ENCODE measurements at regions not wholly inside any gene's neighbourhood (a gene's known extent, or its start where the extent isn't known, plus 50 kb on each side); places are given as distances from the start of the nearest gene placed in this dataset.
A peak's percentile ranks its signal among the peaks of the same experiment; 100 is the strongest.

- Histone ChIP-seq H3K27me3 (ENCODE audit: insufficient read depth, low read depth, low read length) (no peaks in the 10 kb centered on the region), H3K9me3 (ENCODE audit: low read length) (no peaks in the 10 kb centered on the region), H3K79me2 (replicated peaks; ENCODE audit: insufficient read depth, low read length) (no peaks in the 10 kb centered on the region), H3K4me2 (ENCODE audit: low read length) (no peak overlapping the region), H3F3A (ENCODE audit: insufficient read depth, low read length, poor library complexity, severe bottlenecking) (no peaks in the 10 kb centered on the region), H3K9ac (ENCODE audit: low read length) (no peak overlapping the region), H3K4me3 (ENCODE audit: low read length) (no peak overlapping the region), H3K36me3 (ENCODE audit: insufficient read depth, low read length) (no peaks in the 10 kb centered on the region), H3K27ac (ENCODE audit: low read length) (no peak overlapping the region), H3K9me2 (ENCODE audit: insufficient read depth, low read length) (no peaks in the 10 kb centered on the region), H4K20me1 (ENCODE audit: insufficient read depth) (no peaks in the 10 kb centered on the region), H2AFZ (ENCODE audit: low read depth, low read length) (no peak overlapping the region)
- no peak for TF ChIP-seq POLR2AphosphoS5 (IDR thresholded peaks at IDR 0.05)
- TF ChIP-seq, protein P1, sequence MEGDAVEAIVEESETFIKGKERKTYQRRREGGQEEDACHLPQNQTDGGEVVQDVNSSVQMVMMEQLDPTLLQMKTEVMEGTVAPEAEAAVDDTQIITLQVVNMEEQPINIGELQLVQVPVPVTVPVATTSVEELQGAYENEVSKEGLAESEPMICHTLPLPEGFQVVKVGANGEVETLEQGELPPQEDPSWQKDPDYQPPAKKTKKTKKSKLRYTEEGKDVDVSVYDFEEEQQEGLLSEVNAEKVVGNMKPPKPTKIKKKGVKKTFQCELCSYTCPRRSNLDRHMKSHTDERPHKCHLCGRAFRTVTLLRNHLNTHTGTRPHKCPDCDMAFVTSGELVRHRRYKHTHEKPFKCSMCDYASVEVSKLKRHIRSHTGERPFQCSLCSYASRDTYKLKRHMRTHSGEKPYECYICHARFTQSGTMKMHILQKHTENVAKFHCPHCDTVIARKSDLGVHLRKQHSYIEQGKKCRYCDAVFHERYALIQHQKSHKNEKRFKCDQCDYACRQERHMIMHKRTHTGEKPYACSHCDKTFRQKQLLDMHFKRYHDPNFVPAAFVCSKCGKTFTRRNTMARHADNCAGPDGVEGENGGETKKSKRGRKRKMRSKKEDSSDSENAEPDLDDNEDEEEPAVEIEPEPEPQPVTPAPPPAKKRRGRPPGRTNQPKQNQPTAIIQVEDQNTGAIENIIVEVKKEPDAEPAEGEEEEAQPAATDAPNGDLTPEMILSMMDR (IDR thresholded peaks at IDR 0.05; ENCODE audit: poor library complexity, severe bottlenecking): no peak
- TF ChIP-seq EP300 (conservative IDR thresholded peaks at IDR 0.05; ENCODE audit: poor library complexity, severe bottlenecking): no peak
- TF ChIP-seq RAD21 (conservative IDR thresholded peaks at IDR 0.05): no peak
- no peak for TF ChIP-seq SMC3 (conservative IDR thresholded peaks at IDR 0.05; ENCODE audit: poor library complexity)
- no peak for TF ChIP-seq TAF1 (IDR thresholded peaks at IDR 0.05; ENCODE audit: low read depth)
- TF ChIP-seq MXI1 (conservative IDR thresholded peaks at IDR 0.05; ENCODE audit: poor library complexity, severe bottlenecking): no peak
- TF ChIP-seq REST (IDR thresholded peaks at IDR 0.05; ENCODE audit: borderline replicate concordance): no peak
- TF ChIP-seq EZH2 (IDR thresholded peaks at IDR 0.05; ENCODE audit: borderline replicate concordance, insufficient read depth, low read length, poor library complexity, severe bottlenecking): no peak
Observed at GRCh38 chr3:19641408-19641807, 292.6 kb downstream of the EFHB start.

DNA sequence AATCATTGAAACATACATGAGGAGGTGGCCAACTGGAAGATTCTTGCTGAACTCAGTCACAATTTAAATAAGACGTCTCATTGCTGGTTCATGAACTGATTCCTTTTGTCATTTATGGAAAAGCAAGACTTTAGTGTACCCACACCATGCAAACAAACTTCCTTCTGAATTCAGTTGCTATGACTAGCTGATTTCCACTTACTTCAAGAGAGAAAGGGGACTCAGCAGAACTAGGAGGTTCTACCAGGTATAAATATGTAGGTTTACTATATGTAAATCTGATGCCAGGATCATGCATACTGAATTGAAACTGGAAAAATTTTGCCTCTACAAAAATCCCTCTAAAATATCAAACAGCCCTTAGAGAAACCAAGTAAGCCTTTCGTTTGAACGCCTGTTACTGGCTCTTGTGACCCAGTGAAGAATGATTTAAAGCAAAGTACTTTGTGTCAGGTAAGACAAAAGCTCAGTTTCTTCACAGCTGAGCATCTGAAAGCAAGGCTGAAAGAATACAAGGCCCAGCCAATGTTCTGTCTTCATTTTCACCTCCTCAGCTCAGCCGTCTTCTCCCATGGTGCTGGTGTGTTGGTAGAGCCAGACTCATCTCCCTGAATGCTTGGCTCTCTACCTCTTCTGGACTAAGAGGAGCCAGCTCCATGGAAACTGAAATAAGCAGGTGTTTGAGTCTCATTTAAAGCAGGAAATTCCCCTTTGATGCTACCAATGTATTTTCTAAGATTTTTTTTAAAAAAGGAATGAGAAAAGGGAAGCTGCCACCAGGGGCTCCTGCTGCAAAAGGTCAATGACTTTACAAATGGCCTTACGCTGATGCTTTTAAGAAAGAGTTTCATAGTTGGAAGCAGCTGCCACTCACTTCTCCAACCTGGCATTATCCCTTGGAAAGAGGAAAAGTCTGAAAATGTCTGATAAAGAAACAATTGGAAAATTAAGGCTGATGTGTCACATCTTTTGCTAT, 301.6 kb downstream of the EFHB start:
- Histone ChIP-seq H3K27me3 (ENCODE audit: insufficient read depth, low read depth, low read length) (no peaks in the 10 kb centered on the region), H3K9ac (ENCODE audit: low read length) (no peak overlapping the region), H3K4me3 (ENCODE audit: low read length) (no peak overlapping the region), H4K20me1 (ENCODE audit: insufficient read depth) (no peaks in the 10 kb centered on the region), H3K36me3 (ENCODE audit: insufficient read depth, low read length) (no peaks in the 10 kb centered on the region), H3F3A (ENCODE audit: insufficient read depth, low read length, poor library complexity, severe bottlenecking) (no peaks in the 10 kb centered on the region), H3K9me2 (ENCODE audit: insufficient read depth, low read length) (no peaks in the 10 kb centered on the region), H2AFZ (ENCODE audit: low read depth, low read length) (no peak overlapping the region), H3K79me2 (replicated peaks; ENCODE audit: insufficient read depth, low read length) (no peaks in the 10 kb centered on the region), H3K27ac (ENCODE audit: low read length) (no peak overlapping the region), H3K9me3 (ENCODE audit: low read length) (no peaks in the 10 kb centered on the region), H3K4me2 (ENCODE audit: low read length) (no peak overlapping the region)
- TF ChIP-seq, protein P1 (IDR thresholded peaks at IDR 0.05; ENCODE audit: poor library complexity, severe bottlenecking): peak; percentile 22
- TF ChIP-seq EZH2 (IDR thresholded peaks at IDR 0.05; ENCODE audit: borderline replicate concordance, insufficient read depth, low read length, poor library complexity, severe bottlenecking): no peak
